ENCODE measurements at regions not wholly inside any gene's neighbourhood (a gene's known extent, or its start where the extent isn't known, plus 50 kb on each side); places are given as distances from the start of the nearest gene placed in this dataset.

GRCh38 chr13:44252938-44253337 lies 120.7 kb upstream of the SERP2 start:
- 85 to 91% (median 86%) methylated on average over 3 of the region's 3 CpGs for WGBS, 3 donors
- FAIRE-seq (no peak), DNase-seq (no peak)
- H3K4me1 ChIP-seq (ENCODE audit: control insufficient read depth in 3 of 3, insufficient read depth in 2 of 3, low read depth in 1 of 3, low read length in 2 of 3) = peaks cover 0 to 6% (median 4%) of the 10 kb centered on the region in 3 donors
- H3K27ac ChIP-seq (ENCODE audit: low read depth in 1 of 3, low read length in 2 of 3) = no peak overlapping the region
- H3K4me3 ChIP-seq (ENCODE audit: low read depth in 1 of 3, low read length in 3 of 3) = no peak overlapping the region
- H3K9me3 ChIP-seq (ENCODE audit: control insufficient read depth in 2 of 2, insufficient read depth in 1 of 2, low read depth in 1 of 2, low read length in 1 of 2) = no peaks in the 10 kb centered on the region
- no peaks in the 10 kb centered on the region for H3K36me3 ChIP-seq (ENCODE audit: control insufficient read depth in 3 of 3, insufficient read depth in 2 of 3, low read depth in 1 of 3, low read length in 3 of 3)
- no peaks in the 10 kb centered on the region for H3K27me3 ChIP-seq (ENCODE audit: control insufficient read depth in 3 of 3, insufficient read depth in 3 of 3, low read length in 3 of 3)

GRCh38 chr13:44255771-44256364 lies 117.8 kb upstream of the SERP2 start:
- FAIRE-seq (no peak), DNase-seq (no peak)
- Histone ChIP-seq H3K4me1 (ENCODE audit: control insufficient read depth in 3 of 3, insufficient read depth in 2 of 3, low read depth in 1 of 3, low read length in 2 of 3) (peaks cover 0 to 3% (median 0%) of the 10 kb centered on the region in 3 donors), H3K9me3 (ENCODE audit: control insufficient read depth in 2 of 2, insufficient read depth in 1 of 2, low read depth in 1 of 2, low read length in 1 of 2) (no peaks in the 10 kb centered on the region), H3K27me3 (ENCODE audit: control insufficient read depth in 3 of 3, insufficient read depth in 3 of 3, low read length in 3 of 3) (no peaks in the 10 kb centered on the region), H3K27ac (ENCODE audit: low read depth in 1 of 3, low read length in 2 of 3) (no peak overlapping the region), H3K4me3 (ENCODE audit: low read depth in 1 of 3, low read length in 3 of 3) (no peak overlapping the region), H3K36me3 (ENCODE audit: control insufficient read depth in 3 of 3, insufficient read depth in 2 of 3, low read depth in 1 of 3, low read length in 3 of 3) (no peaks in the 10 kb centered on the region)
- 93 to 97% (median 95%) methylated on average over 5 of the region's 5 CpGs for WGBS, 3 donors

DNA sequence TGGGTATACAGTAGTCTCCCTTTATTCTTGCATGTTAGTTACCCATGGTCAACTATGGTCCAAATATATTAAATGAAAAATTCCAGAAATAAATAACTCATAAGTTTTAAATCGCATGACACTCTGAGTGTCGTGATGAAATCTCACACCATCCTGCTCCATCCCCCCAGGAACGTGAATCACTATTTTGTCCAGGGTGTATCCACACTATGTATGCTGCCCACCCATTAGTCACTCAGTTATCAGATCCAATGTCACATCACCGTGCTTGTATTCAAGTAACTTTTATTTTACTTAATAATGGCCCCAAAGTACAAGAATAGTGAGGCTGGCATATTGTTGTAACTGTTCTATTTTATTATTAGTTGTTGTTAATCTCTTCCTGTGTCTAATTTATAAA lies 115.8 kb upstream of the SERP2 start:
- DNase-seq = no peak
- Histone ChIP-seq H3K36me3 (ENCODE audit: control insufficient read depth in 3 of 3, insufficient read depth in 2 of 3, low read depth in 1 of 3, low read length in 3 of 3) (no peaks in the 10 kb centered on the region), H3K27me3 (ENCODE audit: control insufficient read depth in 3 of 3, insufficient read depth in 3 of 3, low read length in 3 of 3) (no peaks in the 10 kb centered on the region), H3K4me1 (ENCODE audit: control insufficient read depth in 3 of 3, insufficient read depth in 2 of 3, low read depth in 1 of 3, low read length in 2 of 3) (peaks cover 0 to 3% (median 0%) of the 10 kb centered on the region in 3 donors), H3K27ac (ENCODE audit: low read depth in 1 of 3, low read length in 2 of 3) (no peak overlapping the region), H3K4me3 (ENCODE audit: low read depth in 1 of 3, low read length in 3 of 3) (no peak overlapping the region), H3K9me3 (ENCODE audit: control insufficient read depth in 2 of 2, insufficient read depth in 1 of 2, low read depth in 1 of 2, low read length in 1 of 2) (no peaks in the 10 kb centered on the region)
- no peak for FAIRE-seq
- WGBS, 3 donors = 94 to 97% (median 96%) methylated on average over 4 of the region's 4 CpGs

- Histone ChIP-seq H3K27me3 (ENCODE audit: control insufficient read depth in 3 of 3, insufficient read depth in 3 of 3, low read length in 3 of 3) (no peaks in the 10 kb centered on the region), H3K4me1 (ENCODE audit: control insufficient read depth in 3 of 3, insufficient read depth in 2 of 3, low read depth in 1 of 3, low read length in 2 of 3) (peaks cover 0 to 3% (median 0%) of the 10 kb centered on the region in 3 donors), H3K27ac (ENCODE audit: low read depth in 1 of 3, low read length in 2 of 3) (peak overlapping the region in 2 of 3 donors; percentile 21 to 77), H3K9me3 (ENCODE audit: control insufficient read depth in 2 of 2, insufficient read depth in 1 of 2, low read depth in 1 of 2, low read length in 1 of 2) (no peaks in the 10 kb centered on the region), H3K36me3 (ENCODE audit: control insufficient read depth in 3 of 3, insufficient read depth in 2 of 3, low read depth in 1 of 3, low read length in 3 of 3) (no peaks in the 10 kb centered on the region), H3K4me3 (ENCODE audit: low read depth in 1 of 3, low read length in 3 of 3) (no peak overlapping the region)
- DNase-seq (peak; percentile 32 to 37), FAIRE-seq (no peak)
- WGBS, 3 donors = 44 to 64% (median 51%) methylated on average over 12 of the region's 12 CpGs
These were observed 114.3 kb upstream of the SERP2 start for GRCh38 chr13:44259045-44260027.

GRCh38 chr13:44260336-44260735 lies 113.3 kb upstream of the SERP2 start:
- peaks cover 0 to 3% (median 0%) of the 10 kb centered on the region in 3 donors for H3K4me1 ChIP-seq (ENCODE audit: control insufficient read depth in 3 of 3, insufficient read depth in 2 of 3, low read depth in 1 of 3, low read length in 2 of 3)
- DNase-seq = no peak
- no peaks in the 10 kb centered on the region for H3K27me3 ChIP-seq (ENCODE audit: control insufficient read depth in 3 of 3, insufficient read depth in 3 of 3, low read length in 3 of 3)
- H3K9me3 ChIP-seq (ENCODE audit: control insufficient read depth in 2 of 2, insufficient read depth in 1 of 2, low read depth in 1 of 2, low read length in 1 of 2) = no peaks in the 10 kb centered on the region
- no peak overlapping the region for H3K27ac ChIP-seq (ENCODE audit: low read depth in 1 of 3, low read length in 2 of 3)
- WGBS, 3 donors = 96 to 97% (median 97%) methylated on average over 2 of the region's 2 CpGs
- no peak for FAIRE-seq
- H3K4me3 ChIP-seq (ENCODE audit: low read depth in 1 of 3, low read length in 3 of 3) = no peak overlapping the region
- no peaks in the 10 kb centered on the region for H3K36me3 ChIP-seq (ENCODE audit: control insufficient read depth in 3 of 3, insufficient read depth in 2 of 3, low read depth in 1 of 3, low read length in 3 of 3)

DNA sequence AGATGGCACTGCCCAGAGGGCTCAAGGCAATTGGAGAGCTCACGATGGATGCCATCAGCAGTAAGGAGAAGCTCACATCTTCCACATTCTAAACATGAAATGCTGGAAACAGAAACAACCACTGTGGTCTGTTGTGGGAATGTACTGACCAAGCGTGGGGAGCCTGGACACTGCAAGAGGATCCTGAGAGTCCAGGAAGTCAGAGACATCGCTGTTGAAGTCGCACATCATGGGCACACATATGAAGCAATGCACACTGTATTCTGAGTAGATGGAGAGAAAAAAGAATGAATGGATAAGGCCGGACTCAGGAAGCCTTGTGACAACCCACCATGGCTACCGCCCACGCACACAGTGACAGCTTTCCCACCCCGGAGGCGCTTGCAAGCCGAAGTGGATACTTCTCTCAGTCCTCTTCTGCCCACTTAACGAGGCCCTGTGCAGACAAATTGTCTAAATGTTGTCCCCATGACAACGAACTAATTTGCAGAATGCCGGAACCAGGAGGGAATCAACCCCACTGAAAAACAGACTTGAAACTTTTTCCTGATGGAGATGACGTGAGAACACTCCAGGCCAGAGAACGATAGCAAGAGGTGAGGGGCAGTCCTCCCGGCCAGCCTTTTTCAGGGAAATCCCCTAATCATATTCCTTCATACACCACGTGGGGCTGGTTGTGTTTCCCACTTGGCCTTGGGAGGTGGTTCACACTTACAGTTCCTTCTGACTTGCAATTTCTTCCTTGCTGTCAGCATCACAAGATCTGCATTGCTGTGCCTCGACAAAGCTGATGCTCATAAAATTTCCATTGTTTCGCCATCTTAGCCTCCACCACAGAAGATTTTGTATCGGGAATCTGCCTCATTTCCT lies 109.6 kb upstream of the SERP2 start:
- no peak overlapping the region for H3K27ac ChIP-seq (ENCODE audit: low read depth in 1 of 3, low read length in 2 of 3)
- no peaks in the 10 kb centered on the region for H3K27me3 ChIP-seq (ENCODE audit: control insufficient read depth in 3 of 3, insufficient read depth in 3 of 3, low read length in 3 of 3)
- peaks cover 0 to 3% (median 0%) of the 10 kb centered on the region in 3 donors for H3K4me1 ChIP-seq (ENCODE audit: control insufficient read depth in 3 of 3, insufficient read depth in 2 of 3, low read depth in 1 of 3, low read length in 2 of 3)
- peaks cover 0 to 6% of the 10 kb centered on the region in 2 donors for H3K9me3 ChIP-seq (ENCODE audit: control insufficient read depth in 2 of 2, insufficient read depth in 1 of 2, low read depth in 1 of 2, low read length in 1 of 2)
- H3K4me3 ChIP-seq (ENCODE audit: low read depth in 1 of 3, low read length in 3 of 3) = no peak overlapping the region
- DNase-seq (no peak), FAIRE-seq (no peak)
- no peaks in the 10 kb centered on the region for H3K36me3 ChIP-seq (ENCODE audit: control insufficient read depth in 3 of 3, insufficient read depth in 2 of 3, low read depth in 1 of 3, low read length in 3 of 3)
- 77 to 91% (median 87%) methylated on average over 20 of the region's 20 CpGs for WGBS, 3 donors

DNA sequence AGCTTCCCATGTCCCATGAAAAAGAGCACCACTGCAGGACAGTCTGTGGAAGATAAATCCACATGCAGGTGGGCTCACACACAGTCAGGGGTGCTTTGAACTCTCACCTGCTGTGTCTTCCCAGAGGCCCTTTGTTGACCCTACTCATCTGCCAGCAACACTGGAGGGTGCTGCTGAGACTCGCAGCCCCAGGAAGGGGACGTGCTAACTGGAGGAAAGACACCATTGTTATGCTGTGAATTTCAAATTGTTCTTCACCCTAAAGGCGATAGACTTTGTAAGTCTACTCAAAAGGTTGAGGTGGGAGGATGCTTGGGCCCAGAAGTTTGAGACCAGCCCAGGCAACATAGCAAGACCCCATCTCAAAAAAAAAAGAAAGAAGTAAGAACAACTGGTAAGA lies 107.3 kb upstream of the SERP2 start:
- Histone ChIP-seq H3K27ac (ENCODE audit: low read depth in 1 of 3, low read length in 2 of 3) (no peak overlapping the region), H3K9me3 (ENCODE audit: control insufficient read depth in 2 of 2, insufficient read depth in 1 of 2, low read depth in 1 of 2, low read length in 1 of 2) (peaks cover 0 to 6% of the 10 kb centered on the region in 2 donors), H3K4me1 (ENCODE audit: control insufficient read depth in 3 of 3, insufficient read depth in 2 of 3, low read depth in 1 of 3, low read length in 2 of 3) (peaks cover 0 to 1% (median 0%) of the 10 kb centered on the region in 3 donors), H3K36me3 (ENCODE audit: control insufficient read depth in 3 of 3, insufficient read depth in 2 of 3, low read depth in 1 of 3, low read length in 3 of 3) (no peaks in the 10 kb centered on the region), H3K4me3 (ENCODE audit: low read depth in 1 of 3, low read length in 3 of 3) (no peak overlapping the region), H3K27me3 (ENCODE audit: control insufficient read depth in 3 of 3, insufficient read depth in 3 of 3, low read length in 3 of 3) (no peaks in the 10 kb centered on the region)
- 88 to 90% (median 90%) methylated on average over 3 of the region's 3 CpGs for WGBS, 3 donors
- no peak for FAIRE-seq
- no peak for DNase-seq

DNA sequence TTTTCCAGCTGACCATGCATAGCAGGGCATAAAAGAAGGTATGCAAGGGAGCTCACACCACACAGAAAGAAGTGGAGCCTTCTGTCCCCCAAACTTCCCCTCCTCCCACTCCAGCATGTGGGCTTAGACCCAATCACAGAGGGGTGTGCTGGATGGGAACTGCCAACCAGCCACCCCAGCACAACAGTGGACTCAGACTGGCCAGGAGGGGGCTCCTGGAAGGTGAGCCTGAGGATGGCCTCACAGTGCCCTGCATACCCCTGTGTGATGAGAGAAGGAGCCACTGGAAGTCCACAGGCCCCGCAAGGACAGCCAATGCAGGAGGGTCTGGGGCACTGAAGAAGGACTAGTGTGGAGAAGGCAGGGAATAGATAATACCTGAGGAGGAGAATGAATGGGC lies 106.9 kb upstream of the SERP2 start:
- Histone ChIP-seq H3K4me1 (ENCODE audit: control insufficient read depth in 3 of 3, insufficient read depth in 2 of 3, low read depth in 1 of 3, low read length in 2 of 3) (peaks cover 0 to 3% (median 0%) of the 10 kb centered on the region in 3 donors), H3K27me3 (ENCODE audit: control insufficient read depth in 3 of 3, insufficient read depth in 3 of 3, low read length in 3 of 3) (no peaks in the 10 kb centered on the region), H3K36me3 (ENCODE audit: control insufficient read depth in 3 of 3, insufficient read depth in 2 of 3, low read depth in 1 of 3, low read length in 3 of 3) (no peaks in the 10 kb centered on the region), H3K9me3 (ENCODE audit: control insufficient read depth in 2 of 2, insufficient read depth in 1 of 2, low read depth in 1 of 2, low read length in 1 of 2) (peaks cover 0 to 6% of the 10 kb centered on the region in 2 donors), H3K27ac (ENCODE audit: low read depth in 1 of 3, low read length in 2 of 3) (no peak overlapping the region), H3K4me3 (ENCODE audit: low read depth in 1 of 3, low read length in 3 of 3) (no peak overlapping the region)
- WGBS, 3 donors = 93 to 96% (median 94%) methylated on average over 1 of the region's 1 CpG
- FAIRE-seq = no peak
- DNase-seq = no peak
